ENCODE measurements at regions not wholly inside any gene's neighbourhood (a gene's known extent, or its start where the extent isn't known, plus 50 kb on each side); places are given as distances from the start of the nearest gene placed in this dataset.

DNA sequence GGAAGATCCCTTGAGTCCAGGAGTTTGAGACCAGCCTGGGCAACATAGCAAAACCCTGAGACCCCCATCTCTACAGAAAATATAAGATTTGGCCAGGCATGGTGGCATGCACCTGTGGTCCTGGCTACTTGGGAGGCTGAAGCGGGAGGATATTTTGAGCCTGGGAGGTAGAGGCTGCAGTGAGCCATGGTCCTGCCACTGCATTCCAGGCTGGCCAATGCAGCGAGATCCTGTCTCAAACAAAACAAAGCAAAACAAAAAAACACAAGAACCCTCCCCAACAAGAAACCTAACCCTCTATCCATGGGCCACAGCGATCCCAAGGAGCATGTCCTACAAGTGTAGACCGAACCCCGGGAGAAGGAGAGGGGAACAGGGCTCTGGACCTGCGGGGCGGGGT lies 133.3 kb downstream of the MGAT5B start:
- Histone ChIP-seq H3K36me3 (ENCODE audit: insufficient read depth, low read length) (no peaks in the 10 kb centered on the region), H3K9ac (ENCODE audit: low read depth, low read length) (no peak overlapping the region), H3K4me1 (ENCODE audit: insufficient read depth, low read length) (peaks cover 24% of the 10 kb centered on the region), H3K9me3 (ENCODE audit: control insufficient read depth, insufficient read depth, low read length) (no peaks in the 10 kb centered on the region)

DNA sequence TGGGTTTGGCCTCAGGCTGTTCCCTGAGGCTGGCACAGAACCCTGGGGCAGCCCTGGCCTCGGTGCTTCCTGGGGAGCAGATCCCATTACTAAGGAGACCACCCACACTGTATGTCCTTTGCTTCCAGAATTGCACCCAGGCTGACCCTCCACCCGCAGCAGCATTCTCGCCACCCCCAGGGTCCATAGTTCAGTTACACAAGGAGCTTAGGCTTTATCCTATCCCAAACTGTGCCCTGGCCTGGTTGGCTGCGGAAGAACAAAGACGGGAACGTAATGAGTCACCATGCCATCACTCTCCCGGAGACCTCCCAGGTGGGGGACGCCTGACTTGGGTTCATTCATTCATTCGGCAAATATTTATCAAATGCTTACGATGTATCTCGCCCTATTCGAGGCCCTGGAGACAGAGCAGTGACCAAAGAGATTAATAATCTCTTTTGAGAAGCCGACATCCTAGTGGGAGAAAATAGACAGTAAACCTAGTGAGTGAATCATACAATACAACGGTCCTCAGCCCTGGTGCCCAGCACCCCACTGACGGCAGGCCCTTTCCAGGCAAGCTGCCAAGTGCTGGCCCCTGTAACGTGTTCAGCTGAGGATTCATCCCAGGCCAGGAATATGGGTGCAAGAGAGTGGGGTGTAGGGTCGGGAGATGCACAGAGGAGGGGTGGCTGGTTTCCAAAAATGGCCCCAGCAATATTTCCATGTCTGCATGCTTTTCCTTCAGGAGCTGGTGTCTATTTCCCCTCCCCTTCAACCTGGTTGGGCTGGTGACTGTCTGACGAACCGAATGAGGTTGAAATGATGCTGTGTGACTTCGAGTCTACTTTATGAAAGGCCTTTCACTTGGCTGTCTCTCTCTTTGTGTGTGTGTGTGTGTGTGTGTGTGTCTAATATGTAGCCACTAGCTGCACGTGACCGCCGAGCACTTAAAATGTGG lies 134.2 kb downstream of the MGAT5B start:
- Histone ChIP-seq H3K9me3 (ENCODE audit: control insufficient read depth, insufficient read depth, low read length) (no peaks in the 10 kb centered on the region), H3K4me1 (ENCODE audit: insufficient read depth, low read length) (peaks cover 20% of the 10 kb centered on the region), H3K36me3 (ENCODE audit: insufficient read depth, low read length) (no peaks in the 10 kb centered on the region), H3K9ac (ENCODE audit: low read depth, low read length) (no peak overlapping the region)

DNA sequence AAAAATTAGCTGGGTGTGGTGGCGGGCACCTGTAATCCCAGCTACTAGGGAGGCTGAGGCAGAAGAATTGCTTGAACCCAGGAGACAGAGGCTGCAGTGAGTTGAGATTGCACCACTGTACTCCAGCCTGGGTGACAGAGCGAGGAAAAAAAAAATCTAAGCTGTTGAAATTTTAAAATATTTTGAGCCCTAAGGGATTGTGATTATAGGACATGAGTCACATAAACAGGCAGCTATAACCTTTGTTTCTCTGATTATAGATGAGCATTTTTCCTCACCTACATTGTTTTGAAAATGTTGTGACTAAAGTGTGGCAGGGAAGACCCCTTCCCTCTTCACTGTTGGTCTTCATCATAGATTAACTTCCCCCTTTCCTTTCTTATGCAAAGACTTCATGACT lies 135.5 kb downstream of the MGAT5B start:
- Histone ChIP-seq H3K9ac (ENCODE audit: low read depth, low read length) (no peak overlapping the region), H3K4me1 (ENCODE audit: insufficient read depth, low read length) (peaks cover 12% of the 10 kb centered on the region), H3K36me3 (ENCODE audit: insufficient read depth, low read length) (no peaks in the 10 kb centered on the region), H3K9me3 (ENCODE audit: control insufficient read depth, insufficient read depth, low read length) (no peaks in the 10 kb centered on the region)

DNA sequence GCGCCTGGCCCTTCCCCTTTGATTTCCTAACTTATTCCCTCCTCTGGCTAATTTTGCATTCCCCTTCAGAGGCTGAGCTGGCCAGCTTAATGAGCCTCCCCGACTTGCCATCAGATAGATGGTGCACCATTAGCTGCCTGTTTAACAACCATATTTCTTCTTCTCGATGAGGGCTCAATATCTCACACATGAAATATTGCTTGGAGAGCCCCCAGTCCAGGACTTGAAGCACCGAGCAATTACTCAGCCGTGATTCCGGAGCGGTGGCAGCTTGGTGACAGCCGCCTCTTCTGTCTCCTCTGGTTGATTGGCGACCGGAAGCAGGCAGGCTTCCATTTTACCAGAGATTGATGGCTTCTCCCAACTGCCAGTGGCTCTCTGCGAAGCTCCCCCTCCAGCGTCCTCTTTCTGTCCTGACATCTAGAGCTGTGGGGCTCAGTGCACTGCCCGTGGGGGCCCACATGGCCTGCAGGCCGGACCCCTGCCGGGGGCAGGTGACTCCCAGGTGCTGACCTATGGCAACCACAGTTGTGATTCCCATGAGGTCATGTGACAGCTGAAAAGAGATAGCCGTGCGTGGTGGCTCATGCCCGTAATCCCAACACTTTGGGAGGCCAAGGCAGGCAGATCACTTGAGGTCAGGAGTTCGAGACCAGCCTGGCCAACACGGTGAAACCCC lies 133.7 kb upstream of the SEC14L1 start:
- Histone ChIP-seq H3K9me3 (ENCODE audit: control insufficient read depth, insufficient read depth, low read length) (no peaks in the 10 kb centered on the region), H3K36me3 (ENCODE audit: insufficient read depth, low read length) (no peaks in the 10 kb centered on the region), H3K9ac (ENCODE audit: low read depth, low read length) (no peak overlapping the region), H3K4me1 (ENCODE audit: insufficient read depth, low read length) (peaks cover 8% of the 10 kb centered on the region)

DNA sequence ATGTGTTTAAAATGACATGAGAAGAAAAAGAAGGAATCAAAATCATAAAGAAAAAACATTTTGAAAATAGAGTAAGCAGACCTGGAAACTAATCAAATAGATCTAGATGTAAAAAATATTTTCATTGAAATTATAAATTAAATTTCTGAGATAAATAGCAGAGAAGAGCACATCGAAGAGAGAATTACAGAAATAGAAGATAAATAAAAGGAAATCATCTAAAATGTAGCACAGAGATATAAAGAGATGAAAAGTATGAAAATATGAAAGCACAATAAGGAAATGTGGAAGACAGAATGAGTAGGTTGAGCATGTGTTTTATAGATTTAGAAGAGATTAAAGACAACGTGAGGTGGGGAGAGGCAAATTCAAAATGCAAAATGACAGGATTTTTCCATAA lies 130.9 kb upstream of the SEC14L1 start:
- Histone ChIP-seq H3K36me3 (ENCODE audit: insufficient read depth, low read length) (no peaks in the 10 kb centered on the region), H3K9ac (ENCODE audit: low read depth, low read length) (no peak overlapping the region), H3K9me3 (ENCODE audit: control insufficient read depth, insufficient read depth, low read length) (no peaks in the 10 kb centered on the region), H3K4me1 (ENCODE audit: insufficient read depth, low read length) (no peaks in the 10 kb centered on the region; the same call in 1 of the 2 replicates)

DNA sequence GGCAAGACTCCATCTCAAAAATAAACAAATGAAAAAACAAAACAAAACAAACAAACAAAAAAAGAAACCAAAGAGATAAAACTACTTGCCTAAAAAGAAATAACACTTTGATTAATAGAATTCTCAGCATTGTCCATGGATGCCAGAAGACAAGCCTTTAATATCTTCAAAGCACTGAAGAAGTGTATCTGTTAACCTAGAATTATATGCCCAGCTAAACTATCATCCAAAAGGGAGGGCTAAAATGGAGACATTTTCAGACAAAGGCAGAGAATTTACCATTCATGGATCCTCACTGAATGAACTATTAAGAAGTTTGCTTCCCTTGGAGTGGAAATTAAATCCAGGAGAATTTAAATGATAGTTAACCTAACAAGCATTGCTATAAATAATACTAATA lies 130.1 kb upstream of the SEC14L1 start:
- no peaks in the 10 kb centered on the region for H3K9me3 ChIP-seq (ENCODE audit: control insufficient read depth, insufficient read depth, low read length)
- no peaks in the 10 kb centered on the region for H3K36me3 ChIP-seq (ENCODE audit: insufficient read depth, low read length)
- no peaks in the 10 kb centered on the region; the same call in 1 of the 2 replicates for H3K4me1 ChIP-seq (ENCODE audit: insufficient read depth, low read length)
- no peak overlapping the region for H3K9ac ChIP-seq (ENCODE audit: low read depth, low read length)

DNA sequence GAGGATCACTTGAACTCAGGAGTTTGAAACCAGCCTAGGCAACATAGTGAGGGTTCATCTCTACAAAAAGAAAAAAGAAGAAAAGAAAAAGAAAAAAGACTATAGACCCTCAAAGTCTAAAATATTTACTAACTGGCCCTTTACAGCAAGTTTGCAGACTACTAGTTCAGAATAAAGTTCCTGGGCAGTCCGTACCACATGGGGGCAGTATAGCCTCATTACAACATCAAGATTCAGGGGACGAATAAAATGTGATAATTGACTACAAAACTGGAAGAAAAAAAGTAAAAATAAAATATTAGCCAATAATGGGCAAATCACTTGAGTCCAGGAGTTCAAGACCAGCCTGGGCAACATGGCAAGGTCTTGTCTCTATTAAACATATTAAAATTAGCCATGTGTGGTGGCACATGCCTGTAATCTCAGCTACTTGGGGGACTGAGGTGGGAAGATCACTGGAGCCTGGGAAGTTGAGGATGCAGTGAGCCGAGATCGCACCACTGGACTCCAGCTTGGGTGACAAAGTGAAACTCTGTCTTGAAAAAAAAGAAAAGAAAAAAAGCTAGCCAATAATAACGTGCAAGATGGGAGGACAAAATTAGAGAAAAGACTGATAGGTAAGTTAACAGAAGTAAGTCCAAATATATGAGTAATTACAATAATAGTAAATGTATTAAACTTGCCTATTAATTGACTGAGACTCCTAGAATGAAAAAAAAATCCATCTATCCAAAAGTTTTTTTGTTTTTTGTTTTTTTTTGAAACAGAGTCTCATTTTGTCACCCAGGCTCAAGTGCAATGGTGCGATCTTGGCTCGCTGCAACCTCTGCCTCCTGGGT lies 129.4 kb upstream of the SEC14L1 start:
- Histone ChIP-seq H3K4me1 (ENCODE audit: insufficient read depth, low read length) (no peaks in the 10 kb centered on the region), H3K9ac (ENCODE audit: low read depth, low read length) (no peak overlapping the region), H3K36me3 (ENCODE audit: insufficient read depth, low read length) (no peaks in the 10 kb centered on the region), H3K9me3 (ENCODE audit: control insufficient read depth, insufficient read depth, low read length) (no peaks in the 10 kb centered on the region)

DNA sequence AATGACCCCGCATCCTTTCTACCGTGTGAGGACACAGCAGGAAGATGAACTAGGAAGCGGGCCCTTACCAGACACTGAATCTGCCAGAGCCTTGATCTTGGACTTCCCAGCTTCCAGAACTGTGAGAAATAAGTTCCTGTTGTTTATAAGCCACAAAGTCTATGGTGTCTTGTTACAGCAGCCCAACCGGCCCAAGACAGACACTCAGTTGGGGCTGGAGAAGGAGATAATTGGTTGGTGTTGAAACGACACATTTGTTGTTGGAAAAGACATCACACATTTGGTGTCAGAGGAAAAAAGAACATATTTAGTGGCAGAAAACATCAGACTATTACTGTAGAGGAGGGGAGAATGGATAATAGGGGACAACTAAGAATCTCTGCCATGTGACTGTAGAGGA lies 122.3 kb upstream of the SEC14L1 start:
- H3K36me3 ChIP-seq (ENCODE audit: insufficient read depth, low read length), result no peaks in the 10 kb centered on the region
- H3K9ac ChIP-seq (ENCODE audit: low read depth, low read length), result no peak overlapping the region
- 0 out of 2 replicates have a peak, but pooled peaks cover 6% of the 10 kb centered on the region for H3K9me3 ChIP-seq (ENCODE audit: control insufficient read depth, insufficient read depth, low read length)
- no peaks in the 10 kb centered on the region for H3K4me1 ChIP-seq (ENCODE audit: insufficient read depth, low read length)

DNA sequence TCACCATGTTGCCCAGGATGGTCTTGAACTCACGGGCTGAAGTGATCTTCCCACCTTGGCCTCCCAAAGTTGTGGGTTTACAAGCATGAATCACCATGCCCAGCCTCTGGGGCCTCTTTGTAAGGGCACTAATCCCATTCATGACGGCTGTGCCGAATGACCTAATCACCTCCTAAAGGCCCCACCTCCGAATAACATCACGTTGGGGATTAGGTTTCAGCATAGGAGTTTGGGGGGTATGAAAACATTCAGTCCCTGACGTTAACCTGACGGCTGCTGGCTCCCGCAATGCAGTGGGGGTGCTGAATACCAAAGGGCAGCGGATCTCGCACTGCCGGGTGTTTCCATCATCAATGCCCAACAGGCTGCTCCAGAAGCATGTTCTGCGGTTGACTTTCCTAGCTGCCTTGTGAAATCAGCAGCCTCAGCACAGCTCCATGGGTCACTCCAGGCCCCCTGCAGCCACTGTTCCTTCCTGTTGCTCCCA lies 120.8 kb upstream of the SEC14L1 start:
- H3K36me3 ChIP-seq (ENCODE audit: insufficient read depth, low read length), result no peaks in the 10 kb centered on the region
- no peak overlapping the region for H3K9ac ChIP-seq (ENCODE audit: low read depth, low read length)
- H3K9me3 ChIP-seq (ENCODE audit: control insufficient read depth, insufficient read depth, low read length), result 0 out of 2 replicates have a peak, but pooled peaks cover 6% of the 10 kb centered on the region
- H3K4me1 ChIP-seq (ENCODE audit: insufficient read depth, low read length), result no peaks in the 10 kb centered on the region

DNA sequence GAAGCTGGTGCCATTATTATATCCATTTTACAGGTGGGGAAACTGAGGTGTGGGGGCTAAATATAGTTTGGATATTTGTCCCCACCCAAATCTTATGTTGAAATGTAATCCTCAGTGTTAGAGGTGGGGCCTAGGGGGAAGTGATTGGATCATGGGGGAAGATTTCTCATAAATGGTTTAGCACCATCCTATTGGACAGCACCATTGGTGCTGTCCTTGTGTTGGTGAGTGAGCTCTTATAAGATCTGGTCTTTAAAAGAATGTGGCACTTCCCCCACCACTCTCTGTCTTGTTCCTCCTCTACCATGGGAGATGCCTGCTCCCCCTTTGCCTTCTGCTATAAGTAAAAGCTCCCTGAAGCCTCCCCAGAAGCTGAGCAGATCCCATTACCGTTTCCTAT lies 119.8 kb upstream of the SEC14L1 start:
- no peaks in the 10 kb centered on the region for H3K36me3 ChIP-seq (ENCODE audit: insufficient read depth, low read length)
- no peak overlapping the region for H3K9ac ChIP-seq (ENCODE audit: low read depth, low read length)
- H3K9me3 ChIP-seq (ENCODE audit: control insufficient read depth, insufficient read depth, low read length), result 0 out of 2 replicates have a peak, but pooled peaks cover 6% of the 10 kb centered on the region
- H3K4me1 ChIP-seq (ENCODE audit: insufficient read depth, low read length), result no peaks in the 10 kb centered on the region

DNA sequence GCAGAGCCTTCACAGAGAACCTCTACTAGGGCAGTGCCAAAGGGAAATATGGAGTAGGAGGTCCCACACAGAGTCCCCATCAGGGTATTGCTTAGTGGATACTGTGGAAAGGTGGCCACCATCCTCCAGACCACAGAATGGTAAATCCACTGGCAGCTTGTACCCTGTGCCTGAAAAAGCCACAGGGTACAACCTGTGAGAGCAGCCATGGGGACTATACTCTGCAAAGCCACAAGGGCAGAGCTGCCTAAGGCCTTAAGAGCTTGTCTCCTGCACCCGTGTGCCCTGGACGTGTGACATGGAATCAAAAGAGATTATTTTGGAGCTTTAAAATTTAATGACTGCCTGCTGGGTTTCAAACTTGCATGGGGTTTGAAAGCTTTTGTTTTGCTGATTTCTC lies 118.0 kb upstream of the SEC14L1 start:
- Histone ChIP-seq H3K9me3 (ENCODE audit: control insufficient read depth, insufficient read depth, low read length) (0 out of 2 replicates have a peak, but pooled peaks cover 6% of the 10 kb centered on the region), H3K36me3 (ENCODE audit: insufficient read depth, low read length) (no peaks in the 10 kb centered on the region), H3K4me1 (ENCODE audit: insufficient read depth, low read length) (no peaks in the 10 kb centered on the region), H3K9ac (ENCODE audit: low read depth, low read length) (no peak overlapping the region)

DNA sequence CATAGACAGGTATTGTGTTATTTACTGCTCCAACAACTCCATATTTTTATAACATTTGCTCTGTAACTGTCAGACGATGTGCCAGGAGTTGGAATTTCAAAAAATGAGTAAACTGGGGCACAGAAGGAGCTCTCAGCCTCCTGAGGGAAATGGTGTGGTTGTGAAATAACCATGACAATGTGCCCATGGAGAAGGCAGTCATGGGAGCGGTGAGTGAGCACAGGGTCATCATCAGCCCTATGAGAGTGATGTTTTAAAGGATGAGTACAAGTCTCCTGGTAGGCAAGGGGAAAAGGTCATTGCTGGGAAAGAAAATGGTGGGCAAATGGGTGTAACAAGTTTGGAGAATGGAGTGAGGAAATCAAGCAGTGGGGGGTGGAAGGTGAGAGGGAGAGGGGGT lies 115.0 kb upstream of the SEC14L1 start:
- Histone ChIP-seq H3K9me3 (ENCODE audit: control insufficient read depth, insufficient read depth, low read length) (0 out of 2 replicates have a peak, but pooled peaks cover 6% of the 10 kb centered on the region), H3K36me3 (ENCODE audit: insufficient read depth, low read length) (no peaks in the 10 kb centered on the region), H3K9ac (ENCODE audit: low read depth, low read length) (no peak overlapping the region), H3K4me1 (ENCODE audit: insufficient read depth, low read length) (no peaks in the 10 kb centered on the region)

DNA sequence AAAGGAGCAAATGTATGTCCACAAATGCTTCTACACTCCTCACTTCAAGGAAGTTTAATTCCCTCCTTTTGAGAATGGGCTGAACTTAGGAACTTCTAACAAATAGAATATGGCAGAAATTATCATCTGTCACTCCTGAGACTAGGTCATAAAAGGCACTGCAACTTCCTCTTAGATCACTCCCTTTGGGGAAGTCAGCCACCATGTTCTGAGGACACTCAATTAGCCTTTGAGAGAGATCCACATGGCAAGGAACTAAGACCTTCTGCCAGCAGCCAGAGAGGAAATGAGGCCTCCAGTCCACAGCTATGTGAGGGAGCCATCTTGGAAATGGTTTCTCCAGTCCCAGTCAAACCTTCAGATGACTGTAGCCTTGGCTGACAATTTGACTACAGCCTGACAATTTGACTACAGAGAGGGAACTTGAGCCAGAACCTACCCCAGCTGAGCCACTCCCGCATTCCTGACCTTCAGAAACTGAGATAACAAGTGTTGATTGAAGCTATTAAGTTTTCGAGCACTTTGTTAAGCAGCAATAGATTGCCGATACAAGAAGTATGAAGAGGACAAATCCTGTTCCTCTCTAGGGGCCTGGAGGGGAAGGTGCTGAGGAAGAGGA lies 113.4 kb upstream of the SEC14L1 start:
- Histone ChIP-seq H3K9me3 (ENCODE audit: control insufficient read depth, insufficient read depth, low read length) (peaks cover 9% of the 10 kb centered on the region; the same call in 1 of the 2 replicates), H3K4me1 (ENCODE audit: insufficient read depth, low read length) (no peaks in the 10 kb centered on the region), H3K36me3 (ENCODE audit: insufficient read depth, low read length) (no peaks in the 10 kb centered on the region), H3K9ac (ENCODE audit: low read depth, low read length) (no peak overlapping the region)

DNA sequence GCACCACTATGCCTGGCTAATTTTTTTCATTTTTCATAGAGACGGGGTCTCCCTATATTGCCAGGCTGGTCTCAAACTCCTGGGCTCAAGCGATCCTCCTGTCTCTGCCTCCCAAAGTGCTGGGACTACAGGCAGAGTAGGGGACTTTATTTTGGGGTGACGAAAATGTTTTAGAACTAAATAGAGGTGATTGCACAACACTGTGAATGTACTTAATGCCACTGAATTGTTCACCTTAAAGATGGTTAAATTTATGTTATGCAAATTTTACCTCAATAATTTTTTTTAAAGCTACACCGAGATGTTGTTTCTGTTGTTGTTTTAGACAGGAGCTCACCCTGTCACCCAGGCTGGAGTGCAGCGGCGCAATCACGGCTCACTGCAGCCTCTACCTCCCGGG lies 111.9 kb upstream of the SEC14L1 start:
- no peaks in the 10 kb centered on the region for H3K4me1 ChIP-seq (ENCODE audit: insufficient read depth, low read length)
- H3K9ac ChIP-seq (ENCODE audit: low read depth, low read length), result no peak overlapping the region
- no peaks in the 10 kb centered on the region for H3K36me3 ChIP-seq (ENCODE audit: insufficient read depth, low read length)
- peaks cover 6% of the 10 kb centered on the region; the same call in 1 of the 2 replicates for H3K9me3 ChIP-seq (ENCODE audit: control insufficient read depth, insufficient read depth, low read length)

Data from ES-I3 (cell line).